ENCODE measurements at regions not wholly inside any gene's neighbourhood (a gene's known extent, or its start where the extent isn't known, plus 50 kb on each side); places are given as distances from the start of the nearest gene placed in this dataset.

- intact Hi-C loops (cut with DNase I, micrococcal nuclease): no loop called here
- Histone ChIP-seq H3K4me3 (no peak overlapping the region), H3K36me3 (ENCODE audit: low read depth) (no peaks in the 10 kb centered on the region), H3K4me1 (ENCODE audit: low read depth) (no peaks in the 10 kb centered on the region), H3K9me3 (peaks cover 40% of the 10 kb centered on the region)
- TF ChIP-seq, protein P1, sequence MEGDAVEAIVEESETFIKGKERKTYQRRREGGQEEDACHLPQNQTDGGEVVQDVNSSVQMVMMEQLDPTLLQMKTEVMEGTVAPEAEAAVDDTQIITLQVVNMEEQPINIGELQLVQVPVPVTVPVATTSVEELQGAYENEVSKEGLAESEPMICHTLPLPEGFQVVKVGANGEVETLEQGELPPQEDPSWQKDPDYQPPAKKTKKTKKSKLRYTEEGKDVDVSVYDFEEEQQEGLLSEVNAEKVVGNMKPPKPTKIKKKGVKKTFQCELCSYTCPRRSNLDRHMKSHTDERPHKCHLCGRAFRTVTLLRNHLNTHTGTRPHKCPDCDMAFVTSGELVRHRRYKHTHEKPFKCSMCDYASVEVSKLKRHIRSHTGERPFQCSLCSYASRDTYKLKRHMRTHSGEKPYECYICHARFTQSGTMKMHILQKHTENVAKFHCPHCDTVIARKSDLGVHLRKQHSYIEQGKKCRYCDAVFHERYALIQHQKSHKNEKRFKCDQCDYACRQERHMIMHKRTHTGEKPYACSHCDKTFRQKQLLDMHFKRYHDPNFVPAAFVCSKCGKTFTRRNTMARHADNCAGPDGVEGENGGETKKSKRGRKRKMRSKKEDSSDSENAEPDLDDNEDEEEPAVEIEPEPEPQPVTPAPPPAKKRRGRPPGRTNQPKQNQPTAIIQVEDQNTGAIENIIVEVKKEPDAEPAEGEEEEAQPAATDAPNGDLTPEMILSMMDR (IDR thresholded peaks at IDR 0.05): no peak
- no peak for ATAC-seq
- no peak for DNase-seq
These were observed 992.7 kb downstream of the NTRK3 start for GRCh38 chr15:87263871-87264270.

GRCh38 chr15:87263296-87263695 is 993.2 kb downstream of the NTRK3 start:
- intact Hi-C loops (cut with DNase I, micrococcal nuclease): no loop called here
- no peak overlapping the region for H3K4me3 ChIP-seq
- H3K9me3 ChIP-seq: peaks cover 41% of the 10 kb centered on the region
- no peak for ATAC-seq
- no peaks in the 10 kb centered on the region for H3K4me1 ChIP-seq (ENCODE audit: low read depth)
- no peaks in the 10 kb centered on the region for H3K36me3 ChIP-seq (ENCODE audit: low read depth)
- no peak for DNase-seq
- TF ChIP-seq, protein P1 (IDR thresholded peaks at IDR 0.05): no peak

GRCh38 chr15:87245592-87245991 is 1010.9 kb downstream of the NTRK3 start:
- H3K36me3 ChIP-seq (ENCODE audit: low read depth): no peaks in the 10 kb centered on the region
- no peak overlapping the region for H3K4me3 ChIP-seq
- intact Hi-C loops (cut with DNase I, micrococcal nuclease): no loop called here
- TF ChIP-seq, protein P1 (IDR thresholded peaks at IDR 0.05): no peak
- ATAC-seq: no peak
- peaks cover 18% of the 10 kb centered on the region for H3K9me3 ChIP-seq
- no peak for DNase-seq
- H3K4me1 ChIP-seq (ENCODE audit: low read depth): no peaks in the 10 kb centered on the region

DNA sequence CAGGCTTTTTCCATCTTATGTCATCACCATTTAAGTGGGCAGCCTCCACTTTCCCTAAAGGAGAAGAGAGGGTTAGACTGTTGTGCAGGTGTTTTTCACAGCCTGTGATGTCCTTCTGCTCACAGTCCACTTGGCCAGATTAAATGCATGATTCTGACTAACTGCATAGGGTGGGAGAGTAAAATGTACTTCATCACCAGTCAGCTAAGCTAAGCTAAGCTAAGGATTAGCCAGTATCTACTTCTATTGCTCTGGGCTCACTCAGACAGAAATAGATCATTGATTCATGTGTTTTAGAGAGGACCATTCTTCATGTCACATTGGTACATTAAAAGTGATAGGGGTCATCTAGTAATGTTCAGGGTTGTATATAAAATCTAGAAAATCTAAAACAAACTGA is 1013.1 kb downstream of the NTRK3 start:
- no peak for ATAC-seq
- Histone ChIP-seq H3K4me3 (no peak overlapping the region), H3K4me1 (ENCODE audit: low read depth) (no peaks in the 10 kb centered on the region), H3K9me3 (peaks cover 30% of the 10 kb centered on the region), H3K36me3 (ENCODE audit: low read depth) (no peaks in the 10 kb centered on the region)
- DNase-seq: no peak
- intact Hi-C loops (cut with DNase I, micrococcal nuclease): no loop called here
- TF ChIP-seq, protein P1 (IDR thresholded peaks at IDR 0.05): no peak

DNA sequence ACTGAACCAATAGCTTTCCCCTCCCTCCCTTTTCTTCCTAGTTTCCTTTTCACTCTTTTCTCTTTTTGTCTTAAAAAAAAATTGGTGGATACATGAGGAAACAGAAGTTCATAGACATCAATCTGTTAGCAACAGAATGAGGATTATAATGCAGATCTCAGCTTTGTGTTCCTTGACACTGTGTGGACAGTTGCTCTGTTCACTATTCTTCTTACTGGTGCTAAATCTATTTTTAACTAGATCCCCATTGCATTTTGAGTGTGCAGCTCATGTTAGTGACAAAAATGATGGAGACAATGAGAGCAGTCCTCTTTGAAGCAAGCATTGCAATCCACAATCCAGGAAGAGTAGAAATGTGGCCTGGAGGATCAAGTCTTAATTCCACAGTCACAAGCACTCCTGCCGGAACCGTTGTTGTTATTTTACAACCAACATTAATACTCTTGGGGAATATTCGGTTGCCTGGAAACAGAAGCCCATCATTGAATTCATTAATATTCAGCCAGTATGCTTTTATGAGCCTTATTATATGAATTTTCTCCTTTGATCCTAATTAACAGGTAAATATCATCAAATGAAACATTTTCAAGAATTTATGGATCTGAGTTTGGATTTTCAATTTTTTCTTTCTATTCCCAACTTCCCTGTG is 1016.8 kb downstream of the NTRK3 start:
- Histone ChIP-seq H3K36me3 (ENCODE audit: low read depth) (no peaks in the 10 kb centered on the region), H3K4me1 (ENCODE audit: low read depth) (no peaks in the 10 kb centered on the region), H3K9me3 (peaks cover 43% of the 10 kb centered on the region), H3K4me3 (no peak overlapping the region)
- intact Hi-C loops (cut with DNase I, micrococcal nuclease): no loop called here
- TF ChIP-seq, protein P1 (IDR thresholded peaks at IDR 0.05): no peak
- no peak for DNase-seq
- ATAC-seq: no peak

All from mucosa of descending colon (tissue), 3 donors.